HG02870 (cell line): ENCODE measurements at regions not wholly inside any gene's neighbourhood (a gene's known extent, or its start where the extent isn't known, plus 50 kb on each side); places are given as distances from the start of the nearest gene placed in this dataset.
"Not testable (repeated sequence)": the region's sequence is repeated elsewhere in the genome, so short reads cannot be mapped to it uniquely, and the experiment has no call there.

Experiments
- ATAC-seq: cut with Tn5 transposase; IDR thresholded peaks from one replicate; pipeline ENCODE4 v1.9.1; 2021; ENCODE audit warnings: mild to moderate bottlenecking, moderate library complexity; ENCODE audit not compliant: unreplicated experiment

DNA sequence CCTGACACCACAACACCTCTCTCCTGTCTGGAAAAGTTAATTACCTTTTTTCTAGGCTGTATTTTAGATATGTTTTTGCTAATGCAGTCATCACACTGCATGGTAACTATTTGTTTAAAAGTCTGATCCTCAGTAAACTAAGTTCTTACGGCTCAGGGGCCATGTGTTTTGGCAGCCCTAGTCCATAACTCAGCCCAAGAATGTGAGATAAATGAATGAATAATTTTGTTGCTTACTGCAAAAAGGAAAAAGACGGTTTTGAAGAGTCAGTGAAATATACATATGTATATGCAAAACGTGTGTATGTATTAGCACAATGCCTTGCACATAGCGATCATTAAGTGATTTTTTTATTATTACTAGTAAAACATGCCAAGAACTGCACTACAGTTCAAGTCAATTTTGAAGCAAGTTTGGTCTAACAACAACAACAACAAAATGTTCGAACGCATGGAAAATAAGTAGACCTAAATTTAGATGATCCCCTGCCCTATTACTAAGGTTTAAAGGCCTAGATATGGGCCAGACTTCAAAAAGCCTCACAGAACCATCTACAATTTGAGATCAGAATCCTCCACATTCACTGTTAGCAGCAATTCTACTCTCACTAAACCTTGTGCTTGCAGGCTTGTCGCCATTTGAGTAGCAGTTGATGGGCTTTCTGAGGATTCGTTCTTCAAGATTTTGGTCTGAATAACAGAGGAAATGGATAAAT, 140.0 kb downstream of the NDUFA12 start:
- no peak for ATAC-seq

DNA sequence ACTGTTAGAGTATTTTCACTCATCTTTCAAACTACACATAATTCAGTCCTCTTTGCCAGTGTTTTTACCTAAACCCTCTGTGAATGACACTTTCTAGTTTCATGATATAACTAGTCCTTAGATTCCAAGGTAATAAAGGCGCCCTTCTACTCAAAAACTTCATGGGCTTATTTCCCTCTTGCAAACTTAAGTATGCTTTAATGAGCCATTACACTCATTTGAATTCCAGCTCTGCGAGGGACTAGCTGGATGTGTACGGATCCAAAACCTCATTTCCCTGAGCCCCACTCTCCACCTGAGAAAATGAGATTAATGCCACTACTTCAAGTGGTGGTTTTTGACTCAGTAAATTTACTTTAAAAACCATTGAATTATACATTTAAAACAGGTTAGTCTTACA, 141.1 kb downstream of the NDUFA12 start:
- no peak for ATAC-seq

DNA sequence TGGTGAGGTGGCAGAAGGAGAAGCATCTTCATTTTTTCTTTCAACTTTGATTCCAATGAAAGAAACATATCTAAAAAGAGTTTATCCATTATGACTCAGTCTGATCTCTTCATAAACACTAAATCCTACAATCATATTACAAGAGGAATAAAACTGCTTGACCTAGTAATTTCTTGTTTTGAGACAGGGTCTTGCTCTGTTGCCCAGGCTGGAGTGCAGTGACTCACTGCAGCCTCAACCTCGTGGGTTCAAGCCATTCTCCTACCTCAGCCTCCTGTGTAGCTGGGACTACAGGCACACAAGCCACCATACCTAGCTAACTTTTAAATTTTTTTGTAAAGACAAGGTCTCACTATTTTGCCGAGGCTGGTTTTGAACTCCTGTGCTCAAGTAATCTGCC, 147.2 kb downstream of the NDUFA12 start:
- ATAC-seq: no peak

DNA sequence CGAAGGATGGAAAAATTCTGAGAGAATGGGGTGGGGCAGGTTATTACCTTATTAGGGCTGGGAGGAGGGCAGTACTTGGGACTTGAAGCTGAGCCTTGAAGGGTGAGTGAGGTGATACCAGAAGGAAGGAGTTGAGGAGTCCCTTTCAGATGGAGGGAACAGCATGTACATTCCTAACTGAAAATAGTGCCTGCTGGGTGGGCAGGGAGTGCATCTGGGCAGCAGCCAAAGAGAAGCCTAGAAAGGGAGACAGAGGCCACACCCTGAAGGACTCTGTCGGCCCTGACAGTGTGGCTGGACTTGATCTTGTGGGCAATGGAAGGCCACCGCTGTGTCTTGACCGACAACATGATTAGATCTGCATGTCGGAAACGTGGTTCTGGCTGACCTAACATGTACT, 147.6 kb downstream of the NDUFA12 start:
- ATAC-seq: no peak

DNA sequence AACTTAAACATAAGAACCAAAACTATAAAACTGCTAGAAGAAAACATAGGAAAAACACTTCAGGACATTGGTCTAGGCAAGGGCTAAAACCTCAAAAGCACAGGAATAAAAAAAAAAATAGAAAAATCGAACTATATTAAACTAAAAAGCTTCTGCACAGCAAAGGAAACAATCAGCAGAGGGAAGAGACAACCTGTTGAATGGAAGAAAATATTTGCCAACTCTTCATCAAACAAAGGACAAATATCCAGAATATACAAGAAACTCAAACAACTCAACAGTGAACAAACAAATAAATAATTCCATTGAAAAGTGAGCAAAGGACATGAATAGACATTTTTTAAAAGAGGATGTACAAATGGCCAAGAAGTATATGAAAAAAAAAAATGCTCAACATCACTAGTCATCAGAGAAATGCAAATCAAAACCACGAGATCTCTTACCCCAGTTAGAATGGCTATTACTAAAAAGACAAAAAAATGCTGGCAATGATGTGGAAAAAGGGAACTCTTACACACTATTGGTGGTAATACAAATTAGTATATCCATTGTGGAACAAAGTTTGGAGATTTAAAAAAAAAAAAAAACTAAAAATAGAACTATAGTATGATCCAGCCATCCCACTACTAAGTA, 152.0 kb downstream of the NDUFA12 start:
- no peak for ATAC-seq

DNA sequence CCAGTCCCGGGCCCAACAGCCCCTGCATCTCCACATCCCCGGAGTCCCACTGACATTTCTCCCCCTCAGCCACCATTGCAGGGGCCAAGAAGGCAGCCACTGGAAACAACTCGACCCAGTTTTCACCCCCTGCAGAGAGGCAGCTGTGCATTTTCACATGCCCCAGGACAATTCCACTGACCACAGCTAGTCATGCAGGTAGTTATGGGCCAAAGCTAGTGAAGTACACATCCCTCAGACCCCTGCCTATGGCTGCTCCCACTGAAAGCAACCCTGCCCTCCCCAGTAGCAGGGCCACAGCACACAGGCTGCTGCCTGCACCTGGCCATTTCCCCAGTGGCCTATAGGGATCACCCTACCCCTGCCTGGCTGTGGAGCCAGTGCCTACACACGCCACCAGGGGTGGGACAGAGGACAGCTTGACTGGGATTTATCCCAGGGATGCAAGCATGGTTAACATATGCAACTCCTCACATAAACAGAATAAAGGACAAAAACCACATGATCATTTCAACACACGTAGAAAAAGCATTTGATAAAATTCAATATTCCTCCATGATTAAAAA, 154.0 kb downstream of the NDUFA12 start:
- ATAC-seq: no peak

DNA sequence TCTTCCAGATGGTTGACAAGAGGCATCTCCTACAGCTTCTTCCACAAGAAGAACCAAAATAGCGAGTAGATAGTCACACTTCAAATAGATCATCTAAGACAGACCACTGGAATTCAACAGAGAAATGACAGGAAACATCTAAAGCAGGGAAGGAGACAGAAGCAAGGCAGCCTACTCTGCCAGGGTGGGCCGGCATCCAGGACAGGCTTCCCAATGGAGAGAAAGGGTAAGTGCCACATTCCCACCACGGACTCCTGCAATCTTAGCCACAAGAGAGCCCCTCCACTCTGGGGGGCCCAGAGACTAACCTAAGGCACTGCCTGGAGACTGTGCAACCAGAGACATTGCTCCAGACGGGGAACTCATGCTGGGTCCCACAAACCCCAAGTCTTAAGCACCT, 154.5 kb downstream of the NDUFA12 start:
- ATAC-seq: no peak

DNA sequence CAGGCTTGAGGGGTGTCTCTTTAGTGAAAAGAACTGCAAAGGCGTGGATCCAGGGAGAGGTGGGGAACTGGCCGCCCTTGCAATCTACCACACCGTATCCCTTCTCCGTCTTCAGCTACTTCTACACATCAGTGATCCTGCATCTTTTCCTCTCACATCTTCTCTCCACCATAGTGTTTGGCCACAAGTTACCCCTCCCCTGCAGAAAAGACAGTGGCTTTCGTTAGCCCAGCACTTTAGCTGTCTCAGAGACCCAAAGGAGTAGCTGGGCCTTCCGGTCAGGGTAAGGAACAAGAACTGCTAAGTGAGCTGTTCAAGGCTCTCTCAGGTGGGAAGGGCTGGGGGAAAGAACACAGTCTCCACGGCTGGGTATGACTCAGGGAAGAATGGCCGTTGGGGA, 158.4 kb downstream of the NDUFA12 start:
- no peak for ATAC-seq

DNA sequence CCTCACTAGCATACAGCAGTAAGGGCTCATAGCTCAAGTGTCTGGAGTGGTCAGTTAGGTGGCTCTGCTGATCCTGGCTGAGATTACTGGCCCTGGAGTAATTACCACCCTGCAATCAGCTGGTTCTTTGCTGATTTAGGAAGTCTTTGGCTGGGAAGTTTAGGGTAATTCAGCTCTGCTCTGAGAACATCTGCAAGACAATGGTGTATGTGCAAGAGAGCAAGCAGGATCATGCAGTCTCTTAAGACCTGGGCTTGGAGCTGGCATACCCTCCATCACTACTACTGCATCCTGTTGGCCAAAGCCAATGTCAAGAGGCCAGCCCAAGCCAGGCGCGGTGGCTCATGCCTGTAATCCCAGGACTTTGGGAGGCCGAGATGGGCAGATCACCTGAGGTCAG, 159.0 kb downstream of the NDUFA12 start:
- no peak for ATAC-seq

DNA sequence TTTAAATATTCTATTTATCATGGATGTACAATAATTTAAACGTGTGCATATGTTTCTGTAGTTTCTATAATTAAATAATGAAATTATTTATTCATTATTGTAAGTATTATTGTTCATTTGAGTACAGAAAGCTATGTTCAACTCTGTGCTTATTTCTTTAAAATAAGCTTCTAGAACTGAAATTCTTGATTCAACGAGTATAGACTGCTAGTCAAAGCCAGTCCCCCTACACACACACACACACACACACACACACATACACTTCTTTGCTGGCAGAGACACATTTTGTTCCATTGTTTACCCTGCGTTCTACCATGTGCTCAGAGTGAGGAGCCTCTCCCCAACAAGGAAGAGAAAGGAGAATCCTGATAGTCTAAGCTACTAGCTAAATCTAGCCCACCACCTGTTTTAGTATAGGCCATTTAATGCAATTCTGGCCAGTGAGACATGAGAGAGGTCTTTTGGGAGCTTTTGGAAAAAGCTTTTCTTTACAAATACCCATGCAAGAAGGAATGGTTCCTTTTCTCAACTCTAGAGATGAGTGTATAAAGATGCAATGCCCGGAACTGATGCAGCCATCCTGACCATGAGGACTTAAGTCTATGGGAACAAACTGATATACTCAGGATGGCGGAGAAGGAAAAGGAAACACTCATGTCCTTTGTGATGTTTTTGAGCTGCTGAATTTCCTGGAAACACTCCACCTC, 161.4 kb downstream of the NDUFA12 start:
- ATAC-seq: no peak

DNA sequence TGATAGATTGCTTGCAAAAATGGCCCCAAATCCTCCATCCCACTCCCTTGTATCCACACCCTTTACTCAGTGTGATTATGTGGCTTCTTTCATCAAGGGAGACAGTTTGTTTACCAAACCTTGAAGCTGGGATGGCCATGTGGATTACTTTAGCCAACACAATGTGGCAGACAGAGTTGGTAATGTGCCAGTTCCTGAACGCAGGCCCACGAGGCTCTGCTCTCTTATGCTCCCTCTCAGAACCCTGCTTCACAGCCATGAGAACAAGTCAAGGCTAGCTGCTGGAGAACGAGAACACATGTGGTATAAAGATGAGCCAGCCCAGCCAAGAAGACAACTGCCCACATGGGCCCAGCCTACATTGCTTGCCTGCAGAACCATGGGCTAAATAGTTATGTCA, 162.3 kb downstream of the NDUFA12 start:
- ATAC-seq: no peak

DNA sequence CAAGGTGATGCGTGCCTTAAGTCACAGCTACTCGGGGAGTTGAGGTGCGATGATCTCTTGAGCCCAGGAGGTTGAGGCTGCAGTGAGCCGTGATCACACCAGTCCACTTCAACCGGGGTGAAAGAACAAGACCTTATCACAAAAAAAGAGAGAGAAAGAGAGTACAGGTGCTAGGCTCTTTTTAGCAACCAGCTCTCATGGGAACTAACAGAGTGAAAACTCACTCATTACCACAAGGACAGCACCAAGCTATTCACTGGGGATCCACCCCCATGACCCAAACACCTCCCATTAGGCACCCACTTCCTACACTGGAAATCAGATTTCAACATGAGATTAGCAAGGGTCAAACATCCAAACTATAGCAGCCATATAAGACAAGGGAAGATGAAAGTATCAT, 164.2 kb downstream of the NDUFA12 start:
- ATAC-seq: peak; percentile 78

DNA sequence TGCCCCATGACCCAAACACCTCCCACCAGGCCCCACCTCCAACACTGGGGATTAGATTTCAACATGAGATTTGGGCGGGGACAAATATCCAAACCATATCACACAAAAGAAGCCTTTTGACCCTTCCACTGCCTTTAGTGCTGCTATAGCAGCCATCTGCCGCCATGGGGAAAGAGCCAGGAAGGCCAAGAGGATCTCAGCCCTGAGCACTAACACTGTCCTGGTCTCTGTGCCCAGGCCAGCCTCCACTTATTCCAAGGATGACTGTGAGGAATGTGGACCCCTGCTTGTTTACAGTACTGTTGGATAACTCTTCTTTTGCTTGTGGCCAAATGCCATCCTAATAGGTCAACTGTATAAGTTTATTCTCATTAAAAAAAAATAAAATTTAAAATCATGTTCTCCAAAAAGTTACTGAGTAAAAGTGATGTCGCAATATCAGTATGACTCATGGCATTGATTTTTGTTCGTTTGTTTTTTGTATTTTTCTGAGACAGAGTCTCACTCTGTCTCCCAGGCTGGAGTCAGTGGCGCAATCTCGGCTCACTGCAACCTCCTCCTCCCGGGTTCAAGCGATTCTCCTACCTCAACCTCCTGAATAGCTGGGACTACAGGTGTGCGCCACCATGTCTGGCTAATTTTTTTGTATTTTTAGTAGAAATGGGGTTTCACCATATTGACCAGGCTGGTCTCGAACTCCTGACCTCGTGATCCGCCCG, 166.4 kb downstream of the NDUFA12 start:
- not testable (repeated sequence) for ATAC-seq

DNA sequence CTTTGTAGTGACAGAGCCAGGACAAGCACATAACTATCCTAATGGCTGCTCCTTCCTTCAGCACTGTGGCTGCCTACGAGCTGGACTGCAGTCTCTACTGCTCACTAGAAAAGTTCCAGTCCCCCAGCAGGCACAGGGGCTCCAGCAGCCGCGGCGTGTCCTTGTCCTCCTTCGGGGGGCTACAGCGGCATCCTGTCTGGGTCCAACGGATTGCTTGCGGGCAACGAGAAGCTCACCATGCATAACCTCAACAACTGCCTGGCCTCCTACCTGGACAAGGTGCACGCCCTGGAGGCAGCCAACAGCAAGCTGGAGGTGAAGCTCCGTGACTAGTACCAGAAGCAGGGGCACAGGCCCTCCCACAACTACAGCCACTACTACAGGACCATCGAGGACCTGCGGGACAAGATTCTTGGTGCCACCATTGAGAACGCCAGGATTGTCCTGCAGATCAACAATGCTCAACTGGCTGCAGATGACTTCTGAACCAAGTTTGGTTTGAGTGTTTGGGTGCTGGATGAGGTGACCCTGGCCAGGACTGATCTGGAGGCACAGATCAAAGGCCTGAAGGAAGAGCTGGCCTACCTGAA, 169.4 kb downstream of the NDUFA12 start:
- ATAC-seq: no peak

DNA sequence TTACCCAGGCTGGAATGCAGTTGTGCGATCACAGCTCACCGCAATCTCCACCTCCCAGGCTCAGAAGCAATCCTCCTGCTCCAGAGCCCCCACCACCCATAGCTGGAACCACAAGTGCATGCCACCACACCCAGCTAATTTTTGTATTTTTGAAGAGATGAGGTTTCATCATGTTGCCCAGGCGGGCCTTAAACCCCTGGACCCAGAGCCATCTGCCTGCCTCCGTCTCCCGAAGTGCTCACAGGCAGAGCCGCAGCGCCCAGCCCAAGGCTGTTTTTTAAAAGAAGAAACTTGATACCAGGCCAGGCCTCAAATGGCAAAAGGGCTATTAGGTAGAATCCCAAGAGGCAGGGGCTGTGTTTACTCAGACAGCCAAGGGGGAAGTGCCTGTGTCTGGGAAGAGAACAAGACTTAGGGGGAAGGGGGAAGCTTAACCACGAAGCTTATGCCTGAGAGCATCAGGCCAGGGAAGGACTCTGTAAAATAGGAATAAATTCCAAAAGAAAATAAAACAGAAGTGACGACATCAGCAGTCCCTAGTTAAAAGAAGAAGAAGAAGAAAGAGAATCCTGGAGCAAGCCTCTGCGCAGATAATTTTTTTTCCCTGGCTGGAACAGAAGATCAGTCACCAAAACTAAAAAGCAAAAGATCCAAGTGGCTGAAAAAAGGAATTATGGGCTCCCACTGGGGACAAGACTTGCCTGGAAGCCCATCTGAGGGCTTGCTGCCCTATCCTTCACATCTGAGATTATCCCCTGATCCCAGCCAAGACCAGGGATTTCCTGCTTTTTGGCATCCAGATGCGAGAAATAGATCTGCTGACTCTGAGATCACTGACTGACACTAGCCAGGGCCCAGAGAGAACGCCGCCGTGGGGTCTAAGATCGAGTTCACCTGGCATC, 170.5 kb downstream of the NDUFA12 start:
- ATAC-seq: no peak

DNA sequence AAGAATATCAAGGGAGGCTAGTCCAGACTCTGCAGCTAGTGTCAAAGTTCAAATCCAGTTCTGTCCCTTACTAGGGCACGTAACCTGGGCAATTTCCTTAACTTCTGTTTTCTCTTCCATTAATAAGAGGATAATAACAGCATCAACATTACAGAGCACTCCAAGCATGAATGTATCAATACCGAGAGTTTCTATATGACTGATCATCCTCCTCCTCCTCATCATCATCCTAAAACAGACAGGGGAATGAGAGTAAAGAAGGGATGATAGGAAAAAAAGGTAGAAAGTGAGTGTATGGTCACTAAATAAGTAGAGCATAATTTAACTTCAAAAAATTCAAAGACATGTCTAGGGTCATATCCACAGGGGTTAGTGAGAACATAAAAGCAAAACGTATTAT, 171.4 kb downstream of the NDUFA12 start:
- ATAC-seq: no peak

DNA sequence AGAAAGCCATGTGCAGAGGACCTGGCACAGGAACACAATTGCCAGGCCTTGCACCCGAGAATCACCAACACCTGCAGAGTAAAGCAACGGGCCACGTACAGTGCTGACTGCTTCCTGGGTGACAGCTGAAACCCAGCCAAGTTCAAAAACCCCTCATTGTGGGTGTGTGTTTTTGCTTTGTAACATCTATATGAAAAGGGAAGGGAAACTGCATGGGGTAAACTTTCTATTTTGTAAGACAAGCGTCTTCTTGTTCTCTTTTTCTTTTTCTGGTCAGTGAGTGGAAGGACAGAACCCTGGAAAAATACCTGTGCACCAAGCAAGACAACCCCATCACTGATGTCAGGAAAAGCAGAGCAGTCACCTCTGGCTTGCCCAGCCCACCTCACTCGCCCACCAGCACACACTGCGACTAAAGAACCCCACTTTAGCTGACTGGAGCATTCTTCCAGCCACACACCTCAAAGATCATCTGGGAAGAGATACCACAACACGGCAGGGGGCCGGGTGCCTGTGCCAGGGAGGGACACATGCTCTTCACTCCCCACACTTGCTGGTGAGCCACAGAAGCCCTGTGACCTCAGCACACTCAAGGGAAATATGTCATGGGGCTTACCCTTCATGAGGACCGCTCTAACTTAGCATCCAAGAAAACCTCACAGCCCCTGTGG, 172.3 kb downstream of the NDUFA12 start:
- ATAC-seq: peak; percentile 87

DNA sequence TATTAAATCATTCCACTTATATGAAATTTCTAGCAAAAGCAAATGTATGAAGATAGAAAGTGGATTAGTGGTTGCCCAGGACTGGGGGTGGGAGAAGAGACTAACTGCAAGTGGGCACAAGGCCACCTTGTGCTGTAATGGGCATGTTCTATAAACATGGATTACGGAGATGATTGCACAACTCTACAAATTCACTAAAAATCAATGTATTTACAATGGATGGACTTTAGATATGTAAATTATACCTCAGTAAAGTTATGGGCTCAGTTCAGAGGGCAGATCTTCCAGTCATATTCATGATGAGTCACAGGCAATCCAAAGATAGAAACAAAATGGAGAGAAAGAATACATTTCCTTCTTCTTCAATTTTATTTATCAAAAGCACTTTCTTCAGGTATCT, 173.9 kb downstream of the NDUFA12 start:
- ATAC-seq: no peak

DNA sequence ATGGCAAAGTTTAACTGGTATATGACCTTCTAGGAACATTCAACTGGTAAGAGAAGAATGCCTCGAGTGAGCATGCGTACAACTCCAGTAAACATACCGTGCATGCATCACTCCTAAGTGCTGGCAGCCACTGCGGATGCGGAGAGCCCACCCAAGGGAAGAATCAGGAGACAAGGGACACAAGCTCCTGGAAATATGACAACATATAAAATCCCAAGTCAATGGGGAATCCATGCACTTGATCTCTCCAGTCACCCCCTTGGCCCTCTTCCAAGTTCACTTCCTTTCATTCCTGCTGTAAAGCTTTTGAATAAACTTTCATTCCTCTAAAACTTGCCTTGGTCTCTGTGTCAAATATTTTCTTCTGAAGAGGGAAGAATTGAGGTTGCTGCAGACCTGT, 168.7 kb upstream of the TMCC3 start:
- no peak for ATAC-seq
